ENCODE measurements at regions not wholly inside any gene's neighbourhood (a gene's known extent, or its start where the extent isn't known, plus 50 kb on each side); places are given as distances from the start of the nearest gene placed in this dataset.

DNA sequence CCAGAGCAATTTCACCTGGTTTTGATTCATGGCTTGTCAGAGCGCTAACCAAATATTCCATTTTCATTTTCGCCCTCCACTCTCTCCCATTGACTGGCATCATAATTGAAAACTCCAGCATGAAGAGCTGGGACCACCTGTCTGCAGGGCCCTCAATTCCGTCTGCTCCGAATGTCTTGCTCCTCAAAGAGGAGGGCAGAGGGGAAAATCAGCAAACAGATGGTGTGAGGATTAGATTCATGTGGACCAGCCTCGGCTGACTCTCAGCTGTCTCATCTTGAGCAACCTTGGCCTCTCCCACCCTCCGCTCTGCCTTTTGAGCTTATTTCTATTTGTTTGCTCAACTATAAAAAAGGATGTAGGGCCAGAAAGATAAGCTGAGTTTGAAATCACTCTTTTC, 512.2 kb upstream of the PPP2R3A start:
- H3K27ac ChIP-seq (ENCODE audit: low read depth in 1 of 2, low read length in 2 of 2) = no peak overlapping the region
- H3K9ac ChIP-seq (ENCODE audit: low read depth in 1 of 2, low read length in 2 of 2) = no peak overlapping the region
- no peak overlapping the region for H3K4me3 ChIP-seq (ENCODE audit: low read depth in 1 of 3, low read length in 3 of 3)
- no peak for TF ChIP-seq FOXA1 (IDR thresholded peaks at IDR 0.05)
- TF ChIP-seq TAF1 (conservative IDR thresholded peaks at IDR 0.05) = no peak
- no peak for TF ChIP-seq RXRA (IDR thresholded peaks at IDR 0.05)
- TF ChIP-seq GABPA (IDR thresholded peaks at IDR 0.05 in 1 of 2, conservative IDR thresholded peaks at IDR 0.05 in 1 of 2) = no peak
- TF ChIP-seq HNF4G (IDR thresholded peaks at IDR 0.05) = no peak
- WGBS = 73% methylated on average over 6 of the region's 6 CpGs
- no peaks in the 10 kb centered on the region for H3K4me1 ChIP-seq (ENCODE audit: control insufficient read depth in 4 of 4, insufficient read depth in 4 of 4, low read length in 3 of 4)
- no peak for DNase-seq (ENCODE audit: low spot score)
- H3K9me3 ChIP-seq (ENCODE audit: control insufficient read depth in 4 of 4, low read length in 3 of 4) = peaks cover 0 to 3% (median 1%) of the 10 kb centered on the region in 4 donors
- H3K36me3 ChIP-seq (ENCODE audit: control insufficient read depth in 4 of 4, insufficient read depth in 3 of 4, low read depth in 1 of 4, low read length in 3 of 4) = no peaks in the 10 kb centered on the region
- no peaks in the 10 kb centered on the region for H3K27me3 ChIP-seq (ENCODE audit: control insufficient read depth in 4 of 4, insufficient read depth in 4 of 4, low read length in 3 of 4)

DNA sequence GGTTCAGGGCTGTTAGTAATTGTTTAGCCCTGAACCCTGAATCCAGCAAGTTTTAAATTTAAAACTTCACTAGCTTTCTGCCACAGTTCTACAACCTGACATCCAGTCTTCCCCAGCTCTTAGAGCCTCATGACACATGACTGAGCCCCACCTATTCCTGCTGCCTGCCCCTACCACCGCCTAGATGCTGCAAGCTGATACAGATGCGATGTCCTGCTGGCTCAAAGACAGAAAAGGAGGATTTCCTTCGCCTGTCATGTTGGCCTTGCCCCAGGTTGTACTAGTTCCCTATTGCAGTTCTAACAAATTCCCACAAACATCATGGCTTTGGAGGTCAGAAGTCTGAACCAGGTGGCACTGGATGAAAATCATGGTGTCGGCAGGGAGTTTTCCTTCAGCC, 510.6 kb upstream of the PPP2R3A start:
- no peak for TF ChIP-seq SP1 (IDR thresholded peaks at IDR 0.05)
- no peak for TF ChIP-seq YY1 (IDR thresholded peaks at IDR 0.05)
- no peak for TF ChIP-seq TAF1 (conservative IDR thresholded peaks at IDR 0.05)
- no peak for TF ChIP-seq ZBTB33 (IDR thresholded peaks at IDR 0.05)
- TF ChIP-seq FOXA1 (IDR thresholded peaks at IDR 0.05) = no peak
- TF ChIP-seq HNF4G (IDR thresholded peaks at IDR 0.05) = no peak
- no peak for TF ChIP-seq GABPA (IDR thresholded peaks at IDR 0.05 in 1 of 2, conservative IDR thresholded peaks at IDR 0.05 in 1 of 2)
- no peak for TF ChIP-seq HNF4A (conservative IDR thresholded peaks at IDR 0.05)
- TF ChIP-seq RXRA (IDR thresholded peaks at IDR 0.05) = no peak
- TF ChIP-seq RAD21 (IDR thresholded peaks at IDR 0.05) = no peak
- TF ChIP-seq NR2F2 (IDR thresholded peaks at IDR 0.05) = no peak
- no peak for TF ChIP-seq MAX (IDR thresholded peaks at IDR 0.05)
- no peak for TF ChIP-seq REST (IDR thresholded peaks at IDR 0.05)
- Histone ChIP-seq H3K27me3 (ENCODE audit: control insufficient read depth in 4 of 4, insufficient read depth in 4 of 4, low read length in 3 of 4) (peaks cover 0 to 5% (median 0%) of the 10 kb centered on the region in 4 donors), H3K36me3 (ENCODE audit: control insufficient read depth in 4 of 4, insufficient read depth in 3 of 4, low read depth in 1 of 4, low read length in 3 of 4) (no peaks in the 10 kb centered on the region), H3K27ac (ENCODE audit: low read depth in 1 of 2, low read length in 2 of 2) (no peak overlapping the region), H3K4me1 (ENCODE audit: control insufficient read depth in 4 of 4, insufficient read depth in 4 of 4, low read length in 3 of 4) (no peaks in the 10 kb centered on the region), H3K4me3 (ENCODE audit: low read depth in 1 of 3, low read length in 3 of 3) (no peak overlapping the region), H3K9me3 (ENCODE audit: control insufficient read depth in 4 of 4, low read length in 3 of 4) (peaks cover 0 to 3% (median 1%) of the 10 kb centered on the region in 4 donors), H3K9ac (ENCODE audit: low read depth in 1 of 2, low read length in 2 of 2) (no peak overlapping the region)
- peak; percentile 8 for DNase-seq (ENCODE audit: low spot score)
- 78% methylated on average over 4 of the region's 4 CpGs for WGBS

Measured in liver (tissue), 7 donors.